ACC112 (cell line): ENCODE measurements at regions not wholly inside any gene's neighbourhood (a gene's known extent, or its start where the extent isn't known, plus 50 kb on each side); places are given as distances from the start of the nearest gene placed in this dataset.

Experiments
- H2AFZ ChIP-seq: fragments of 200-600 bp; sonication (generic); one replicate; pipeline ENCODE4 v1.6.0; 2017; ENCODE audit warnings: antibody characterized with exemption, low read length; ENCODE audit not compliant: unreplicated experiment
- H3K27ac ChIP-seq: fragments of 200-600 bp; sonication (generic); 2 replicates; pipeline ENCODE4 v1.5.1; 2014; ENCODE audit warnings: low read depth, mild to moderate bottlenecking, antibody characterized with exemption, low read length, moderate library complexity
- H3K27me3 ChIP-seq: fragments of 200-600 bp; sonication (generic); 2 replicates; pipeline ENCODE4 v1.6.1; 2014; ENCODE audit warnings: mild to moderate bottlenecking, antibody characterized with exemption, low read length, moderate library complexity, mixed read lengths; ENCODE audit not compliant: insufficient read depth
- H3K36me3 ChIP-seq: fragments of 200-600 bp; sonication (generic); 2 replicates; pipeline ENCODE4 v1.6.1; 2016; ENCODE audit warnings: mild to moderate bottlenecking, antibody characterized with exemption, low read length, moderate library complexity, mixed read lengths; ENCODE audit not compliant: insufficient read depth
- H3K4me1 ChIP-seq: fragments of 200-600 bp; sonication (generic); one replicate; pipeline ENCODE4 v1.6.1; 2016; ENCODE audit warnings: low read length, mixed read lengths; ENCODE audit not compliant: insufficient read depth, unreplicated experiment, control insufficient read depth
- H3K4me3 ChIP-seq: fragments of 200-600 bp; sonication (generic); 2 replicates; pipeline ENCODE4 v1.5.1; 2014; ENCODE audit warnings: mild to moderate bottlenecking, low read depth, low read length
- H3K79me2 ChIP-seq: fragments of 200-600 bp; sonication (generic); one replicate; pipeline ENCODE4 v1.6.0; 2016; ENCODE audit warnings: low read length; ENCODE audit not compliant: control insufficient read depth, unreplicated experiment, insufficient read depth

DNA sequence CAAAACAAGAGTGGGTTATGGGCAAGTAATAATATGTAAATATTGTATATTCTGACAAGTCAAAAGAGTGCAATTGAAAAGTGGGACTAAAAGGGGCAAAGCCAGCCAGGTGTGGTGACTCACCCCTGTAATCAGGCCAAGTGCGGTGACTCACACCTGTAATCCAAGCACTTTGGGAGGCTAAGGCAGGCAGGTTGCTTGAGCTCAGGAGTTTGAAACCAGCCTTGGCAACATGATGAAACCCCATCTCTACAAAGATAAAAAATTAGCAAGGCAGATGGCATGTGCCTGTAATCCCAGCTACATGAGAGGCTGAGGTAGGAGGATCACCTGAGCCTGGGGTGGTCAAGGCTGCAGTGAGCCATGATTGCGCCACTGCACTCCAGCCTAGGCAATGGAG is 304.0 kb downstream of the HHIPL2 start:
- no peaks in the 10 kb centered on the region for H3K36me3 ChIP-seq
- no peak overlapping the region for H2AFZ ChIP-seq
- H3K4me1 ChIP-seq = no peaks in the 10 kb centered on the region
- no peaks in the 10 kb centered on the region for H3K79me2 ChIP-seq
- H3K27ac ChIP-seq = no peak overlapping the region
- no peaks in the 10 kb centered on the region for H3K27me3 ChIP-seq
- no peak overlapping the region for H3K4me3 ChIP-seq

- no peaks in the 10 kb centered on the region for H3K27me3 ChIP-seq
- H3K4me1 ChIP-seq = no peaks in the 10 kb centered on the region
- no peak overlapping the region for H2AFZ ChIP-seq
- no peak overlapping the region for H3K27ac ChIP-seq
- H3K36me3 ChIP-seq = no peaks in the 10 kb centered on the region
- H3K79me2 ChIP-seq = no peaks in the 10 kb centered on the region
- H3K4me3 ChIP-seq = no peak overlapping the region
Observed at GRCh38 chr1:222242492-222242891, 305.4 kb downstream of the HHIPL2 start.

- no peaks in the 10 kb centered on the region for H3K4me1 ChIP-seq
Observed at GRCh38 chr1:222241410-222241809, 306.5 kb downstream of the HHIPL2 start.

GRCh38 chr1:222240536-222241181 is 307.2 kb downstream of the HHIPL2 start:
- Histone ChIP-seq H2AFZ (no peak overlapping the region), H3K27me3 (peaks cover 1% of the 10 kb centered on the region; the same call in 1 of the 2 replicates), H3K79me2 (no peaks in the 10 kb centered on the region), H3K4me1 (no peaks in the 10 kb centered on the region), H3K36me3 (no peaks in the 10 kb centered on the region), H3K27ac (no peak overlapping the region), H3K4me3 (no peak overlapping the region)

More at GRCh38 chr1:222241410-222241809, 306.5 kb downstream of the HHIPL2 start:
- no peak overlapping the region for H3K27ac ChIP-seq
- no peaks in the 10 kb centered on the region for H3K79me2 ChIP-seq
- no peak overlapping the region for H3K4me3 ChIP-seq
- no peaks in the 10 kb centered on the region for H3K27me3 ChIP-seq
- no peak overlapping the region for H2AFZ ChIP-seq
- H3K36me3 ChIP-seq = no peaks in the 10 kb centered on the region

- Histone ChIP-seq H3K27me3 (peaks cover 10% of the 10 kb centered on the region), H3K27ac (no peak overlapping the region), H3K4me3 (no peak overlapping the region), H2AFZ (no peak overlapping the region), H3K4me1 (no peaks in the 10 kb centered on the region), H3K79me2 (no peaks in the 10 kb centered on the region), H3K36me3 (no peaks in the 10 kb centered on the region)
Observed at GRCh38 chr1:222239130-222239529, 308.8 kb downstream of the HHIPL2 start.

DNA sequence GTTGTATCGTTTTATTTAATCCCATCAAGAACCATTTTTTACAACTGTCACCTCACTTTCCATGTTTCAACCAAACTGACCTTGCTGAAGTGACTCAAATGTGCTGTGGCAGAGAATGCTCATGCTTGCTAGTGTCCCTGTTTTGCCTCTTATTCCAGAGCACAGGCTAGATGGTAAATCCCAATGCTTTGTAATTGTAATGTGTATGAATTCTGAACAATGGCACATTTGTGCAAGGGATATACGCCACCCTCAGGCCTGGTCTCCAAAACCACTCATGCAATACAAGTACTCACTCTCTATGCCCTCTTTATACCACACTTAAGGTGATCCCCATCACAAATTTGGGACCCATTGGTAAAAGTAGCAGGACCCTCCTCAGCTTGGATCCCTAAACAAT is 313.6 kb downstream of the HHIPL2 start:
- Histone ChIP-seq H3K4me1 (no peaks in the 10 kb centered on the region), H3K36me3 (no peaks in the 10 kb centered on the region), H3K79me2 (no peaks in the 10 kb centered on the region)

DNA sequence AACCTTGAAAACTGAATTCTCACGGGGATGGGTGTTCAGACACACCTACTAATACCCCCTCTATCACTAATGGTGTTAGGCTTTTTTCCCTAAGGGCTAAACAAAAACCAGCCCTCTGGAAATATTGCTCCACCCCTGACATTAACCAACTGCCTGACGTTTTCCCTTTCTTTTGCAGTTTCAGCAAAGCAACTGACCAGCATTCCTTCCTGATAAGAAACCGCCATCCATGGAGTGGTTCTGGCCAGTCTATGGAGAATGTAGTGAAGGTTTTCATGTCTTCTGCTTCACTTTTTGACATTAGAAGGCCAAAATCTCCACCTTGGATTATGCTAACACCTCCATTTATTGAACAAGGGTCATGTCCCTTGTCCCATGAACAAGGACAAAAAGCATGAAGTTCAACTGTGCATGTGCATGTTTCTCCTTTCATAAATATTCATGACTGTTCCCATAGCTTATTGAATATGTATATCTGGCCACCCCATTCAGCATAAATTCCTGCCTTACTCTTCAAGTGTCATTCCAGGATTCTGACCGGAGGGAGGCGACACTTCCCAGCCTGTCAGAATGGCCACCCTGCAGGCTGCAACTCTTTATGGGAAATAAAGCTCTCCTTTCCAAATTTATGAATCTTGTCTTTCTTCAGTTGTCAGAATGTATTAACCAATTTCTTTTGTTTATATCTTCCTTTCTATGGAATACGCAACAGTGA is 314.3 kb downstream of the HHIPL2 start:
- no peaks in the 10 kb centered on the region for H3K79me2 ChIP-seq

More for the DNA sequence above, 313.6 kb downstream of the HHIPL2 start:
- Histone ChIP-seq H3K4me3 (no peak overlapping the region), H2AFZ (no peak overlapping the region), H3K27me3 (peaks cover 36% of the 10 kb centered on the region), H3K27ac (no peak overlapping the region)

DNA sequence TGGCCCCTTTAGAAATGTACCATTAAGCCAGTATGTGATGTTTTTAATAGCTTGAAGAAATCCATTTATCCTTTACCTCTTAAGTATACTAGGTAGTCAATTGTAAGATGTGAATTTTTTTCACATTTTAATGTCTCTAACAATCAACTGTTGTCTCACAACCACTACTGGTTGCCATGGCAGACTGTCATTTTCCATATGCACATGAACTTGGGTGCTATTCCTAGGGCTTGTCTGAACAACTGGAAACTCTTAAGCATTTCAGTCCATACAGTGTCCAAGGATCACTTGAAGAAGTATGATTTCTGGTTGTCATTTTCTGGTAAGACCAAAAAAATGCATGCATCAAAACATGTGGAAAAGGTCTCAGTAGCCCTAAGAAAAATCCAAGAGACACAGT is 315.1 kb downstream of the HHIPL2 start:
- Histone ChIP-seq H3K4me1 (no peaks in the 10 kb centered on the region), H3K79me2 (no peaks in the 10 kb centered on the region), H3K36me3 (no peaks in the 10 kb centered on the region), H3K27me3 (peaks cover 36% of the 10 kb centered on the region), H3K4me3 (no peak overlapping the region), H2AFZ (no peak overlapping the region), H3K27ac (no peak overlapping the region)

More for the DNA sequence above, 314.3 kb downstream of the HHIPL2 start:
- Histone ChIP-seq H3K27ac (no peak overlapping the region), H3K4me3 (no peak overlapping the region), H3K27me3 (peaks cover 36% of the 10 kb centered on the region), H2AFZ (no peak overlapping the region), H3K4me1 (no peaks in the 10 kb centered on the region), H3K36me3 (no peaks in the 10 kb centered on the region)

DNA sequence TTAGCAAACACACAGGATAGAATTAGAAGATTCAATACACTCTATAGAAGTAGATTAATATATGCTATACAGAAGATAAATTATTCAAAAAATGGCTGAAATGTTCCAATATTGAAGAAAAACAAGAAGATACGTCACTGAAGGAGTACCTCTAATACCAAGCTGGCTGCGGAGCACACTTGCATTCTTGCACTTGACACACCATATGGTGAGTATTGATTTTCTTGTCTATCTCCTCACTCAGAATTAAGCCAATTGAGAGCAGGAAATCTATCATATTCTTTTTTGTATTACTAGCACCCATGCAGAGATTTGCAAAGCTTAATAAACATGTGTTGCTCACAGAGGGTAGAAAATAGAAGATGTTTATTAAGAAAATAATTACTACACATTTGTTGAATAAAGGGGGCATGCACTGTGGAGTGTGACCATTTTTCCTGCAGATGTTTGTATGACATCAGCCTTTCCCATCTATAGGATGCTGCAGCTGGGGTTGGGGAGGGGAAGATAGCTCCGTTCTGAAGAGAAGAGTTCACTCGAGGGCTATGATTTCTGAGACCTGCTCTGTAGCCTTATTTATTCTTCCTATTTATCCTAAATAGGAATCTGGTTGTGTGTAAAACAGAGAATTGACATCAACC is 318.1 kb downstream of the HHIPL2 start:
- no peaks in the 10 kb centered on the region for H3K79me2 ChIP-seq
- H2AFZ ChIP-seq = no peak overlapping the region
- peaks cover 30% of the 10 kb centered on the region for H3K27me3 ChIP-seq
- H3K36me3 ChIP-seq = no peaks in the 10 kb centered on the region
- H3K4me3 ChIP-seq = no peak overlapping the region
- H3K4me1 ChIP-seq = peaks cover 4% of the 10 kb centered on the region
- H3K27ac ChIP-seq = no peak overlapping the region

DNA sequence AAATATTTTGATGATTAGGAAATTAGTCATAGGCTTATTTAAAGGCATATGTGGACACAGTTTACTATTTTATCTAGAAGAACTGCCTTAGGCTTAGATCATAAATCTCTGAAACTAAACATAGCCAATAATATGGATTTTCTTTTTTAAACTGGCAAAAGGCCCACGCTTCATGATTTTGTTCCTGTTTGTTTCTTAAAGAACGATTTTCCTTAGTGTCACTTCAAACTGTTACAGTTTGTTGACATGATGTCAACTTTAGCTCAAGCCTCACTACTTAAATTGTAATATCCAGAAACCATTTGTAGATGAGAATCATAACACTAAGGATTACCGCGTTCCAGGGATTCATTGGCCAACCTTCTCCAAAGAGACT is 322.6 kb downstream of the HHIPL2 start:
- Histone ChIP-seq H3K4me3 (no peak overlapping the region), H3K36me3 (no peaks in the 10 kb centered on the region), H3K27ac (no peak overlapping the region), H2AFZ (no peak overlapping the region), H3K27me3 (no peaks in the 10 kb centered on the region; the same call in 1 of the 2 replicates), H3K79me2 (no peaks in the 10 kb centered on the region), H3K4me1 (peaks cover 4% of the 10 kb centered on the region)
